ENCODE measurements at regions not wholly inside any gene's neighbourhood (a gene's known extent, or its start where the extent isn't known, plus 50 kb on each side); places are given as distances from the start of the nearest gene placed in this dataset.

- POLR2A ChIA-PET: interaction anchor here (0.7 kb wide), 1 partner anchor 1295 kb away, joined by 3 read pairs; no protein-coding TSS in a partner anchor
- TF ChIP-seq CTCF (IDR thresholded peaks at IDR 0.05; ENCODE audit: unreplicated experiment): no peak
- no peaks in the 10 kb centered on the region for H3K9me3 Mint-ChIP-seq (ENCODE audit: unreplicated experiment)
- intact Hi-C loops (cut with micrococcal nuclease): no loop called here
- no peaks in the 10 kb centered on the region for H3K36me3 Mint-ChIP-seq (ENCODE audit: insufficient read depth, unreplicated experiment)
- H3K27ac Mint-ChIP-seq (ENCODE audit: low read depth, unreplicated experiment): no peak overlapping the region
- H3K4me1 Mint-ChIP-seq (ENCODE audit: insufficient read depth, unreplicated experiment): no peaks in the 10 kb centered on the region
- CTCF ChIA-PET: interaction anchor here (1.4 to 1.8 kb wide), 2 partner anchors 11 to 738 kb away, joined by 6 read pairs; no protein-coding TSS in a partner anchor
- H3K4me3 Mint-ChIP-seq (ENCODE audit: unreplicated experiment): no peak overlapping the region
- no peak for DNase-seq (ENCODE audit: unreplicated experiment)
- BruUV-seq (replicated peaks): no TSS peak
- no peaks in the 10 kb centered on the region for H3K27me3 Mint-ChIP-seq (ENCODE audit: insufficient read depth, unreplicated experiment)
Measured at GRCh38 chr1:213385806-213386324, 334.8 kb downstream of the RPS6KC1 start.

DNA sequence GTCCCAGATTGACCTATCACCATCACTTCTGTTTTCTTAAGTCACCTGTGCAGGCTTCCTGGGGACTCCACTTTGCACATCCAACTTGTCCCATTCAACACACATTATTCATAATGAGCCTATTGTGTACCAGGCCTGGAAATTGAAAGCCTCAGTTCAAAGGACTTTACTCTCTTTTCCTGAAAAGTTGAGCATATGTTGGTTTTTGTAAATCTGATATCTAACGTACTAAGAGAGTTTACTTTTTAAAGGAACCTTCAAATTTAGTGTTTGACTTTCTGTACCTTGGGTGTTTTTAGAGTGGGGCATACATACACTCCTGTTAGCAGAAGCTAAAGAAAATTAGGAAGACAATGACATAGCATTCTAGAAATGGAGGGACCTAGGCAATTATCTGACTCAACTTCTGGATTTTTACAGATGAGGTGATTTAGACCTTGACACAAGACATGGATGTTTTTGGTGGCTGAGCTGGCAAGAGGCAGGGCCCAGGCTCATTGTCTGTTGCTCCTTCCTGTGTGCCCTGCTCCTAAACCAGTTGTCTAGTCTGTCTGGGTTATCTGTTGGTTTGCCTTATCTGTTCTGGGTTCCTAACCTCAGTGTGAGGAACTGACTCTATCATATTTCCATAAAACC is 336.5 kb downstream of the RPS6KC1 start:
- DNase-seq (ENCODE audit: unreplicated experiment): no peak
- no peak for TF ChIP-seq CTCF (IDR thresholded peaks at IDR 0.05; ENCODE audit: unreplicated experiment)
- CTCF ChIA-PET: interaction anchor here (0.9 to 1.8 kb wide), 4 partner anchors 13 to 736 kb away, joined by 3 to 6 read pairs (median 5); no protein-coding TSS in a partner anchor
- intact Hi-C loops (cut with micrococcal nuclease): no loop called here
- Mint-ChIP-seq H3K36me3 (ENCODE audit: insufficient read depth, unreplicated experiment) (no peaks in the 10 kb centered on the region), H3K9me3 (ENCODE audit: unreplicated experiment) (no peaks in the 10 kb centered on the region), H3K27ac (ENCODE audit: low read depth, unreplicated experiment) (no peak overlapping the region), H3K4me3 (ENCODE audit: unreplicated experiment) (no peak overlapping the region), H3K27me3 (ENCODE audit: insufficient read depth, unreplicated experiment) (no peaks in the 10 kb centered on the region), H3K4me1 (ENCODE audit: insufficient read depth, unreplicated experiment) (no peaks in the 10 kb centered on the region)
- POLR2A ChIA-PET: interaction anchor here (0.7 kb wide), 1 partner anchor 31 kb away, joined by 5 read pairs; no protein-coding TSS in a partner anchor
- BruUV-seq (replicated peaks): no TSS peak

DNA sequence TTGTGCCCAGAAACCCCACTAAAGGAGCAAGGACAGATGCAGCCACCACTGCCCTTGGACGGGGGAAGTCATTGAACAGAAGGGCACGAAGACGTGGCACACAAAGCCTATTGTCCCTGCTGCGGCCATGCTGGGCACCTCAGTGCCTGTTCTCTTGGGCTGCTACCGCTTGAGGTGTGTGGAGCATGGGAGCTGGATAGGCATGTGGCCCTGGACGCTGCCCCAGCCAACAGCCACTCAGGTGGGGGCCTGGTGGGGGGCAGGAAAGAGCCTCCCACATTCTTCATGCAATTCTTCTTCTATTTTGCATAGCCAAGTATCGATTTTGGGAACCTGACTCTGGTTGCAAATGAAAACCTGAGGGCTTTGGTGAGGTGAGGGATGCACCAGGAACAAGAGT is 337.2 kb downstream of the RPS6KC1 start:
- H3K4me3 Mint-ChIP-seq (ENCODE audit: unreplicated experiment): no peak overlapping the region
- no peak for DNase-seq (ENCODE audit: unreplicated experiment)
- no peaks in the 10 kb centered on the region for H3K9me3 Mint-ChIP-seq (ENCODE audit: unreplicated experiment)
- no peak for TF ChIP-seq CTCF (IDR thresholded peaks at IDR 0.05; ENCODE audit: unreplicated experiment)
- no peak overlapping the region for H3K27ac Mint-ChIP-seq (ENCODE audit: low read depth, unreplicated experiment)
- intact Hi-C loops (cut with micrococcal nuclease): no loop called here
- no TSS peak for BruUV-seq (replicated peaks)
- peaks cover 5% of the 10 kb centered on the region for H3K27me3 Mint-ChIP-seq (ENCODE audit: insufficient read depth, unreplicated experiment)
- POLR2A ChIA-PET: interaction anchor here (0.7 kb wide), 1 partner anchor 30 kb away, joined by 5 read pairs; no protein-coding TSS in a partner anchor
- no peaks in the 10 kb centered on the region for H3K4me1 Mint-ChIP-seq (ENCODE audit: insufficient read depth, unreplicated experiment)
- CTCF ChIA-PET: interaction anchor here (0.9 to 1.3 kb wide), 4 partner anchors 14 to 735 kb away, joined by 3 to 4 read pairs (median 4); no protein-coding TSS in a partner anchor
- H3K36me3 Mint-ChIP-seq (ENCODE audit: insufficient read depth, unreplicated experiment): no peaks in the 10 kb centered on the region

- BruUV-seq (replicated peaks): no TSS peak
- intact Hi-C loops (cut with micrococcal nuclease): no loop called here
- CTCF ChIA-PET: interaction anchor here (0.6 to 1.3 kb wide), 5 partner anchors 15 to 721 kb away, joined by 3 to 4 read pairs (median 4); no protein-coding TSS in a partner anchor
Measured at GRCh38 chr1:213389061-213389581, 338.1 kb downstream of the RPS6KC1 start.

More at GRCh38 chr1:213389061-213389581, 338.1 kb downstream of the RPS6KC1 start:
- Mint-ChIP-seq H3K4me1 (ENCODE audit: insufficient read depth, unreplicated experiment) (no peaks in the 10 kb centered on the region), H3K36me3 (ENCODE audit: insufficient read depth, unreplicated experiment) (no peaks in the 10 kb centered on the region), H3K27me3 (ENCODE audit: insufficient read depth, unreplicated experiment) (peaks cover 14% of the 10 kb centered on the region), H3K27ac (ENCODE audit: low read depth, unreplicated experiment) (no peak overlapping the region), H3K4me3 (ENCODE audit: unreplicated experiment) (no peak overlapping the region), H3K9me3 (ENCODE audit: unreplicated experiment) (no peaks in the 10 kb centered on the region)
- no peak for TF ChIP-seq CTCF (IDR thresholded peaks at IDR 0.05; ENCODE audit: unreplicated experiment)
- POLR2A ChIA-PET: no interaction called here
- no peak for DNase-seq (ENCODE audit: unreplicated experiment)

Measured in MCF 10A (cell line).